ENCODE measurements at regions not wholly inside any gene's neighbourhood (a gene's known extent, or its start where the extent isn't known, plus 50 kb on each side); places are given as distances from the start of the nearest gene placed in this dataset.

DNA sequence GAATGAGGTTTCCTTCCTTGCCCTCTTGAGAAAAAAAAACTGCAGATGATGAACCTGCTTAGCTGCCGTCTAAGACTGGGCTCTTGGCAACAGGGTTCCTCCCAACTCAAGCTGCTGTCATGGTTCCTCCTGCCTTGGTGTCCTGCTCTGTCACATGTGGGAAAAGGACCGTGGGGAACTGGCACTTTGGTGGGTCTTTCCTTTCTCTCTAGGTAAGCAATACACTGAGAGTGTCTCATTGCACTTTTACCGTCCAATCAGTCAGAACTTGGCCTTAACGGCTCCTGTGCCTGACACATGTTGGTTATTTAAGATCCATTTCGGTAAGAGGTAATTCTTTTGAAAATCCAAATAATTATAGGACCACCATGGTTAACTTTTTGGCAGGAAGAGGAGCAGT is 60.8 kb upstream of the RNF152 start:
- no peak for TF ChIP-seq POLR2A (IDR thresholded peaks at IDR 0.05)
- TF ChIP-seq CTCF (IDR thresholded peaks at IDR 0.05): no peak
- TF ChIP-seq POLR2AphosphoS5 (IDR thresholded peaks at IDR 0.05; ENCODE audit: insufficient read depth in 1 of 2, low read depth in 1 of 2): no peak

Data from vagina (tissue), 2 donors.